H1 (cell line): ENCODE measurements at regions not wholly inside any gene's neighbourhood (a gene's known extent, or its start where the extent isn't known, plus 50 kb on each side); places are given as distances from the start of the nearest gene placed in this dataset.

Source experiments
- CTCF ChIA-PET: fragments of 300-600 bp; sonication (Branson Sonifier 250); formaldehyde crosslinking; loops from one replicate; lab custom pipeline; 2021; ENCODE audit not compliant: partially characterized antibody; lab: Charles Lee
- POLR2A ChIA-PET: fragments of 300-600 bp; sonication (Branson Sonifier 250); formaldehyde crosslinking; loops from one replicate; lab custom pipeline; 2021; ENCODE audit warnings: inconsistent platforms; ENCODE audit not compliant: partially characterized antibody; lab: Charles Lee
- DNase-seq, 2 experiments: peaks; one replicate each; pipeline versions ENCODE4 v3.0.0 to v3.0.0-alpha.2; 2010 to 2022; ENCODE audit warnings: low spot score in 2 of 2, low read depth in 1 of 2, mixed read lengths in 1 of 2
- FAIRE-seq: peaks from 2 replicates; lab custom pipeline; 2011; peaks lifted over from hg19 to GRCh38; lab: Jason Lieb, UNC
- H2AFZ ChIP-seq: 2 replicates; pipeline ENCODE4 v1.8.1; 2012; ENCODE audit warnings: low read length, inconsistent platforms
- H2AK5ac ChIP-seq: 2 replicates; pipeline ENCODE4 v1.6.1; 2013; ENCODE audit warnings: low read depth, low read length
- H2BK120ac ChIP-seq: replicated peaks from 2 replicates; pipeline ENCODE3; 2013; ENCODE audit warnings: low read depth, low read length, inconsistent platforms
- H2BK12ac ChIP-seq: 2 replicates; pipeline ENCODE4 v1.6.1; 2013; ENCODE audit warnings: low read depth, low read length
- H2BK15ac ChIP-seq: 2 replicates; pipeline ENCODE4 v1.6.1; 2013; ENCODE audit warnings: low read length
- H2BK20ac ChIP-seq: 2 replicates; pipeline ENCODE4 v1.6.1; 2013; ENCODE audit warnings: low read length
- H2BK5ac ChIP-seq: 2 replicates; pipeline ENCODE4 v1.6.1; 2013; ENCODE audit warnings: low read depth, low read length
- H3K14ac ChIP-seq: 2 replicates; pipeline ENCODE4 v1.6.1; 2013; ENCODE audit warnings: inconsistent platforms; ENCODE audit not compliant: insufficient read length
- H3K18ac ChIP-seq: 2 replicates; pipeline ENCODE4 v1.6.1; 2013; ENCODE audit warnings: low read length; ENCODE audit errors: extremely low read depth
- H3K23ac ChIP-seq: 2 replicates; pipeline ENCODE4 v1.6.1; 2013; ENCODE audit warnings: inconsistent platforms; ENCODE audit not compliant: insufficient read length
- H3K23me2 ChIP-seq: 2 replicates; pipeline ENCODE4 v1.6.1; 2013; ENCODE audit warnings: low read depth, low read length
- H3K27ac ChIP-seq: 2 replicates; pipeline ENCODE4 v1.6.1; 2011; ENCODE audit warnings: low read depth, low read length, inconsistent platforms
- H3K27me3 ChIP-seq, 4 experiments: replicated peaks in 1 of 4; 1 replicate in 1 of 4; 2 replicates in 3 of 4; pipeline versions ENCODE4 v1.6.1 to v1.8.1; 2011 to 2013; ENCODE audit warnings: low read length in 3 of 4, mild to moderate bottlenecking in 3 of 4, inconsistent platforms in 2 of 4, mixed read lengths in 2 of 4, moderate library complexity in 1 of 4; ENCODE audit not compliant: control insufficient read depth in 3 of 4, insufficient read depth in 3 of 4; ENCODE audit errors: extremely low read depth in 1 of 4
- H3K36me3 ChIP-seq, 4 experiments: 2 replicates each; pipeline versions ENCODE4 v1.6.1 to v1.8.1; 2011 to 2013; ENCODE audit warnings: mild to moderate bottlenecking in 4 of 4, low read length in 3 of 4, moderate library complexity in 2 of 4, control low read depth in 1 of 4, inconsistent platforms in 1 of 4; ENCODE audit not compliant: insufficient read depth in 4 of 4, control insufficient read depth in 2 of 4
- H3K4ac ChIP-seq: replicated peaks from 2 replicates; pipeline ENCODE3; 2013; ENCODE audit warnings: low read length, low read depth, mixed read lengths, inconsistent platforms; ENCODE audit not compliant: insufficient read length
- H3K4me1 ChIP-seq, 4 experiments: replicated peaks in 1 of 4; 1 replicate in 1 of 4; 2 replicates in 3 of 4; pipeline versions ENCODE4 v1.6.1 to v1.8.1; 2011 to 2013; ENCODE audit warnings: low read length in 3 of 4, inconsistent platforms in 2 of 4, mixed read lengths in 1 of 4; ENCODE audit not compliant: insufficient read depth in 4 of 4, control insufficient read depth in 3 of 4
- H3K4me2 ChIP-seq, 2 experiments: 2 replicates each; pipeline versions ENCODE4 v1.6.1 to v1.8.1; 2011 to 2013; ENCODE audit warnings: low read depth in 2 of 2, low read length in 2 of 2, control low read depth in 1 of 2, inconsistent platforms in 1 of 2, mild to moderate bottlenecking in 1 of 2; ENCODE audit not compliant: insufficient read depth in 1 of 2
- H3K4me3 ChIP-seq, 4 experiments: fragments of 200-600, 300-600 bp in 1 of 4; sonication (generic), shearing (Covaris generic), sonication (Bioruptor Twin) in 1 of 4; 2 replicates each; pipeline versions ENCODE4 v1.5.1 to v1.8.1; 2011 to 2016; ENCODE audit warnings: low read length in 4 of 4, low read depth in 3 of 4, control low read depth in 2 of 4, inconsistent platforms in 2 of 4, mild to moderate bottlenecking in 2 of 4, mixed read lengths in 1 of 4, moderate library complexity in 1 of 4; ENCODE audit not compliant: insufficient read depth in 2 of 4; ENCODE audit errors: extremely low read depth in 1 of 4
- H3K56ac ChIP-seq: replicated peaks from 2 replicates; pipeline ENCODE3; 2013; ENCODE audit warnings: low read depth, mild to moderate bottlenecking, mixed read lengths, low read length, inconsistent platforms; ENCODE audit not compliant: insufficient read length
- H3K79me1 ChIP-seq: 2 replicates; pipeline ENCODE4 v1.6.1; 2013; ENCODE audit warnings: low read depth, low read length, control low read depth
- H3K79me2 ChIP-seq, 2 experiments: 2 replicates each; pipeline versions ENCODE4 v1.6.1 to v1.8.1; 2012 to 2013; ENCODE audit warnings: low read length in 2 of 2, mild to moderate bottlenecking in 2 of 2, inconsistent platforms in 1 of 2; ENCODE audit not compliant: insufficient read depth in 2 of 2, control insufficient read depth in 1 of 2
- H3K9ac ChIP-seq, 4 experiments: replicated peaks in 1 of 4; 1 replicate in 1 of 4; 2 replicates in 3 of 4; pipeline versions ENCODE4 v1.6.1 to v1.8.1; 2011 to 2013; ENCODE audit warnings: low read depth in 3 of 4, low read length in 3 of 4, control low read depth in 2 of 4, mild to moderate bottlenecking in 2 of 4, moderate library complexity in 2 of 4, inconsistent platforms in 1 of 4; ENCODE audit errors: extremely low read depth in 1 of 4
- H3K9me3 ChIP-seq, 2 experiments: 2 replicates each; pipeline versions ENCODE4 v1.6.1 to v1.8.1; 2012 to 2013; ENCODE audit warnings: mild to moderate bottlenecking in 2 of 2, moderate library complexity in 2 of 2, control low read depth in 1 of 2, inconsistent platforms in 1 of 2, low read depth in 1 of 2, low read length in 1 of 2, mixed read lengths in 1 of 2; ENCODE audit not compliant: insufficient read depth in 2 of 2
- H4K20me1 ChIP-seq, 2 experiments: replicated peaks in 1 of 2; 2 replicates each; pipeline versions ENCODE3 to v1.8.1; 2011 to 2013; ENCODE audit warnings: inconsistent platforms in 2 of 2, low read length in 2 of 2, mild to moderate bottlenecking in 1 of 2; ENCODE audit not compliant: insufficient read depth in 2 of 2, control insufficient read depth in 1 of 2
- H4K5ac ChIP-seq: 2 replicates; pipeline ENCODE4 v1.6.1; 2013; ENCODE audit warnings: low read length, low read depth, mixed read lengths, inconsistent platforms; ENCODE audit not compliant: insufficient read length
- H4K8ac ChIP-seq: 2 replicates; pipeline ENCODE4 v1.8.0; 2013; ENCODE audit warnings: mild to moderate bottlenecking, moderate library complexity, low read length, inconsistent platforms; ENCODE audit not compliant: insufficient read depth; ENCODE audit errors: extremely low read depth
- H4K91ac ChIP-seq: replicated peaks from 2 replicates; pipeline ENCODE3; 2013; ENCODE audit warnings: low read length, mixed read lengths, inconsistent platforms; ENCODE audit not compliant: insufficient read length
- BCL11A ChIP-seq, 2 experiments: IDR thresholded peaks; one replicate each; pipeline ENCODE4 v1.6.1; 2011; ENCODE audit warnings: low read depth in 2 of 2, low read length in 2 of 2, mild to moderate bottlenecking in 2 of 2
- BRCA1 ChIP-seq: IDR thresholded peaks from 2 replicates; pipeline ENCODE4 v1.6.1; 2012; ENCODE audit warnings: low read depth, low read length, improper control_type of control experiment
- CBX5 ChIP-seq: fragments of 300-800, 300-1000 bp; sonication (generic); IDR thresholded peaks from 2 replicates; pipeline ENCODE4 v1.7.1; 2016; ENCODE audit warnings: antibody characterized with exemption, low read length, low read depth
- CBX8 ChIP-seq: fragments of 300-800, 300-1000 bp; sonication (generic); IDR thresholded peaks from 2 replicates; pipeline ENCODE4 v1.7.1; 2016; ENCODE audit warnings: low read depth, low read length, borderline replicate concordance
- CHD2 ChIP-seq: IDR thresholded peaks from 2 replicates; pipeline ENCODE4 v1.6.1; 2012; ENCODE audit warnings: low read length, improper control_type of control experiment
- CTCF ChIP-seq, 3 experiments: IDR thresholded peaks; 1 replicate in 2 of 3; 2 replicates in 1 of 3; pipeline versions ENCODE4 v1.5.1 to v1.6.1; 2011; ENCODE audit warnings: low read length in 3 of 3, mild to moderate bottlenecking in 3 of 3, inconsistent platforms in 2 of 3, low read depth in 1 of 3, moderate library complexity in 1 of 3; ENCODE audit not compliant: insufficient read depth in 1 of 3; ENCODE audit errors: control extremely low read depth in 1 of 3
- HDAC2 ChIP-seq, 2 experiments: fragments of 300-600 bp in 1 of 2; sonication (generic) in 1 of 2; IDR thresholded peaks; 2 replicates each; pipeline ENCODE4 v1.6.1; 2011 to 2012; ENCODE audit warnings: low read depth in 2 of 2, low read length in 2 of 2, mild to moderate bottlenecking in 2 of 2, moderate library complexity in 2 of 2, borderline replicate concordance in 1 of 2, inconsistent platforms in 1 of 2
- HDAC6 ChIP-seq: IDR thresholded peaks from one replicate; pipeline ENCODE4 v1.7.1; 2012; ENCODE audit warnings: low read depth, mild to moderate bottlenecking, inconsistent platforms, low read length, moderate library complexity
- RNF2 ChIP-seq: fragments of 200-900, 300-1000 bp; sonication (generic); IDR thresholded peaks from 2 replicates; pipeline ENCODE4 v1.7.1; 2016; ENCODE audit warnings: borderline replicate concordance, low read depth, mild to moderate bottlenecking, antibody characterized with exemption, low read length; ENCODE audit not compliant: poor library complexity, severe bottlenecking; ENCODE audit errors: missing control alignments
- SUZ12 ChIP-seq: fragments of 200-600 bp; sonication (generic); IDR thresholded peaks from 2 replicates; pipeline ENCODE4 v1.6.1; 2012; ENCODE audit warnings: mild to moderate bottlenecking, inconsistent platforms, low read length, moderate library complexity, mixed read lengths
- TAF7 ChIP-seq: optimal IDR thresholded peaks from 2 replicates; pipeline ENCODE3; 2011; ENCODE audit warnings: low read depth, mild to moderate bottlenecking, inconsistent platforms, low read length, moderate library complexity, borderline replicate concordance
- TEAD4 ChIP-seq: IDR thresholded peaks from 2 replicates; pipeline ENCODE4 v1.6.1; 2012; ENCODE audit warnings: low read depth, low read length, inconsistent platforms, mixed read lengths
- WGBS, 2 experiments: shearing (Covaris generic) in 1 of 2; methylation state at CpG; one replicate each; pipeline versions ENCODE4 v1.1.6 to v1.1.7; 2013 to 2015; ENCODE audit warnings: low lambda C conversion rate in 2 of 2, mixed read lengths in 2 of 2, inconsistent platforms in 1 of 2, low coverage in 1 of 2, missing lambda C conversion rate in 1 of 2; ENCODE audit not compliant: insufficient replicate concordance in 2 of 2, insufficient coverage in 1 of 2, insufficient read length in 1 of 2; ENCODE audit errors: extremely low coverage in 1 of 2, missing lambda C conversion rate in 1 of 2; 5-methylcytosine and 5-hydroxymethylcytosine counted together

GRCh38 chr13:81551036-81551435 is 1210.1 kb upstream of the SPRY2 start:
- Histone ChIP-seq H3K23ac (no peak overlapping the region), H4K91ac (no peak overlapping the region), H3K4me1 (no peaks in the 10 kb centered on the region), H2BK12ac (no peak overlapping the region), H2BK20ac (no peak overlapping the region), H4K20me1 (no peaks in the 10 kb centered on the region), H3K27ac (no peak overlapping the region), H3K36me3 (peaks cover 0 to 4% (median 0%) of the 10 kb centered on the region in 4 experiments; a peak in 2 of 8 replicates), H3K23me2 (no peaks in the 10 kb centered on the region), H3K9me3 (peaks cover 14 to 16% of the 10 kb centered on the region in 2 experiments), H3K14ac (no peak overlapping the region), H3K56ac (no peak overlapping the region), H3K4me2 (no peak overlapping the region), H2AFZ (no peak overlapping the region), H3K4me3 (no peak overlapping the region), H2BK15ac (no peak overlapping the region), H3K27me3 (no peaks in the 10 kb centered on the region), H2BK5ac (no peak overlapping the region), H3K9ac (no peak overlapping the region), H4K5ac (no peak overlapping the region), H2AK5ac (no peak overlapping the region), H4K8ac (no peak overlapping the region), H3K18ac (no peak overlapping the region), H2BK120ac (no peak overlapping the region), H3K79me2 (no peaks in the 10 kb centered on the region), H3K79me1 (no peaks in the 10 kb centered on the region), H3K4ac (no peak overlapping the region)
- DNase-seq: no peak
- ChIA-PET POLR2A (no interaction called here), CTCF (no interaction called here)
- 60% methylated on average over 2 of the region's 2 CpGs; no CpG with 5 or more reads in 1 of the 2 experiments for WGBS, 2 experiments
- no peak for FAIRE-seq
- TF ChIP-seq HDAC2 (IDR thresholded peaks at IDR 0.05; ENCODE audit: borderline replicate concordance in 1 of 2, low read depth in 2 of 2, low read length in 2 of 2) (no peak), TEAD4 (no peak), HDAC6 (no peak), SUZ12 (no peak), CTCF (IDR thresholded peaks at IDR 0.05; ENCODE audit: control extremely low read depth in 1 of 3, insufficient read depth in 1 of 3, low read depth in 1 of 3, low read length in 3 of 3) (no peak), TAF7 (no peak), CHD2 (no peak), RNF2 (no peak), CBX8 (no peak), BRCA1 (no peak), CBX5 (no peak), BCL11A (IDR thresholded peaks at IDR 0.05; ENCODE audit: low read depth in 2 of 2, low read length in 2 of 2) (no peak)
